Heart right ventricle (tissue), 16 donors: ENCODE measurements at regions not wholly inside any gene's neighbourhood (a gene's known extent, or its start where the extent isn't known, plus 50 kb on each side); places are given as distances from the start of the nearest gene placed in this dataset.

Experiments
- ATAC-seq, 8 donors: fragments of 200-7000 bp; cut with Tn5 transposase; one replicate each; pipeline ENCODE4 v1.9.1; 2020; ENCODE audit warnings: mild to moderate bottlenecking in 8 of 8, moderate library complexity in 8 of 8, moderate number of reproducible peaks in 1 of 8
- DNase-seq, 2 donors: peaks; one replicate each; pipeline ENCODE4 v3.0.0-alpha.2; 2020
- H3K27ac ChIP-seq, 10 donors: fragments of 200-600 bp; sonication (generic) in 2 of 10; one replicate each; pipeline versions ENCODE4 v1.5.0 to v1.8.0; 2020 to 2022; ENCODE audit warnings: mild to moderate bottlenecking in 3 of 10
- H3K27me3 ChIP-seq, 7 donors: fragments of 200-600 bp; one replicate each; pipeline ENCODE4 v1.8.0; 2021 to 2022; ENCODE audit warnings: mild to moderate bottlenecking in 2 of 7
- H3K36me3 ChIP-seq, 9 donors: fragments of 200-600 bp; sonication (generic) in 1 of 9; one replicate each; pipeline versions ENCODE4 v1.5.0 to v1.8.0; 2020 to 2022; ENCODE audit warnings: mild to moderate bottlenecking in 2 of 9
- H3K4me1 ChIP-seq, 9 donors: fragments of 200-600 bp; sonication (generic) in 1 of 9; one replicate each; pipeline versions ENCODE4 v1.5.0 to v1.8.0; 2020 to 2022; ENCODE audit warnings: mild to moderate bottlenecking in 4 of 9
- H3K4me3 ChIP-seq, 10 donors: fragments of 200-600 bp; sonication (generic) in 2 of 10; one replicate each; pipeline versions ENCODE4 v1.5.0 to v1.8.0; 2020 to 2022; ENCODE audit warnings: mild to moderate bottlenecking in 7 of 10, moderate library complexity in 2 of 10
- H3K9me3 ChIP-seq, 11 donors: fragments of 200-600 bp in 10 of 11; sonication (generic) in 2 of 11; one replicate each; pipeline versions ENCODE4 v1.5.0 to v1.8.0; 2013 to 2022; ENCODE audit warnings: mild to moderate bottlenecking in 2 of 11, control low read depth in 1 of 11, moderate library complexity in 1 of 11
- WGBS, 2 donors: extraction: QIAGEN DNeasy Blood & Tissue Kit; methylation state at CpG; one replicate each; pipeline ENCODE4 v1.1.7; 2013; ENCODE audit warnings: inconsistent platforms in 1 of 2; 5-methylcytosine and 5-hydroxymethylcytosine counted together
- intact Hi-C, 10 donors: fragments of 100-400 bp; cut with DNase I; formaldehyde crosslinking; loops; one replicate each; pipeline versions ENCODE4 v1.11.1 to v1.14.2; 2022
- TF ChIP-seq, protein P1 (sequence below), 9 donors: fragments of 200-600 bp; sonication (generic) in 2 of 9; IDR thresholded peaks; one replicate each; pipeline versions ENCODE4 v1.5.0 to v1.8.0; 2021 to 2022; ENCODE audit warnings: antibody characterized with exemption in 9 of 9, mild to moderate bottlenecking in 5 of 9, moderate library complexity in 1 of 9
- donor health status: Arrhythmogenic right ventricular cardiomyopathy.
- donor health status: ischemic (EF 13 %, LVEDD 7.1; RV severe dilation, severe dysfunction).
- donor health status: healthy with polysubstance abuse.
- donor health status: DM: no; HTN: yes; CAD: no.
- donor health status: DM: no; HTN: no; CAD: no.
- donor health status: ischemic (EF 25% LVEDD 6.9; RV normal size, moderate dysfunction).
- donor health status: ischemic (EF 25% LVEDD 5.7; RV mildly dilated, moderate dysfunction).
- donor health status: healthy.
- donor health status: DM: yes; HTN: yes; CAD: no.
- donor health status: Ischemic cardiomyopathy.
- donor health status: ischemic (EF 35%, LVEDD 5.7; RV mildly dilated, moderate dysfunction).
- donor health status: nonischemic (EF 11% LVEDD 7.7; RV severe dilation, severe dysfunction).
- donor health status: DM: yes; HTN: yes; CAD: no.
- donor health status: PGD.
- donor health status: ischemic (EF 29% LVEDD 5.4; RV normal size, mild dysfunction).
- donor health status: nonischemic (EF 23%, LVEDD 6.1; RV moderate dilation, normal function).

DNA sequence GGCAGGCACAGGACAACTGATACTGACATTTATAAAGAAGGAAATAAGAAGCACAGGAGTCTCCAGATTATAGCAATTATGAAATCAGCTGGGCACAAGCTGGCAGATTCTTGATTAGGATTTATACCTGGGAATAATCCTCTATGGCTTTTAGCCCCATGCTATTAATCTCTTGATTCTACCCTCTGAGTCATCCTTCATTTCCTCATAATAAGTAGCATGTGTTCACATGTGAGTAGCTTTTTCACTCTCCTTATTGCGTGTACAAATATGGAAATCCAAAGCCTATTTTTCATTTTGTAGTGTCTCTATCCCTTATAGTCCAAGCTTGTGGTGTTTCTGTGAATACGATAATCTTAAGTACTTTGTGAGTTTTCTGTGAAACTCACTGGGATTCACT lies 185.0 kb upstream of the PRLR start:
- 88 to 93% methylated on average over 2 of the region's 2 CpGs for WGBS, 2 donors
- ATAC-seq (no peak), DNase-seq (no peak)
- Histone ChIP-seq H3K36me3 (no peaks in the 10 kb centered on the region), H3K27me3 (no peaks in the 10 kb centered on the region), H3K4me1 (no peaks in the 10 kb centered on the region), H3K9me3 (peaks cover 0 to 5% (median 0%) of the 10 kb centered on the region in 11 donors), H3K4me3 (no peak overlapping the region), H3K27ac (no peak overlapping the region)
- TF ChIP-seq, protein P1, sequence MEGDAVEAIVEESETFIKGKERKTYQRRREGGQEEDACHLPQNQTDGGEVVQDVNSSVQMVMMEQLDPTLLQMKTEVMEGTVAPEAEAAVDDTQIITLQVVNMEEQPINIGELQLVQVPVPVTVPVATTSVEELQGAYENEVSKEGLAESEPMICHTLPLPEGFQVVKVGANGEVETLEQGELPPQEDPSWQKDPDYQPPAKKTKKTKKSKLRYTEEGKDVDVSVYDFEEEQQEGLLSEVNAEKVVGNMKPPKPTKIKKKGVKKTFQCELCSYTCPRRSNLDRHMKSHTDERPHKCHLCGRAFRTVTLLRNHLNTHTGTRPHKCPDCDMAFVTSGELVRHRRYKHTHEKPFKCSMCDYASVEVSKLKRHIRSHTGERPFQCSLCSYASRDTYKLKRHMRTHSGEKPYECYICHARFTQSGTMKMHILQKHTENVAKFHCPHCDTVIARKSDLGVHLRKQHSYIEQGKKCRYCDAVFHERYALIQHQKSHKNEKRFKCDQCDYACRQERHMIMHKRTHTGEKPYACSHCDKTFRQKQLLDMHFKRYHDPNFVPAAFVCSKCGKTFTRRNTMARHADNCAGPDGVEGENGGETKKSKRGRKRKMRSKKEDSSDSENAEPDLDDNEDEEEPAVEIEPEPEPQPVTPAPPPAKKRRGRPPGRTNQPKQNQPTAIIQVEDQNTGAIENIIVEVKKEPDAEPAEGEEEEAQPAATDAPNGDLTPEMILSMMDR (IDR thresholded peaks at IDR 0.05): no peak
- intact Hi-C loops: no loop called here

GRCh38 chr5:35409361-35409760 lies 179.1 kb upstream of the PRLR start:
- Histone ChIP-seq H3K4me1 (no peaks in the 10 kb centered on the region), H3K27ac (no peak overlapping the region), H3K9me3 (peaks cover 0 to 13% (median 0%) of the 10 kb centered on the region in 11 donors), H3K36me3 (no peaks in the 10 kb centered on the region), H3K27me3 (no peaks in the 10 kb centered on the region), H3K4me3 (no peak overlapping the region)
- intact Hi-C loops: no loop called here
- ATAC-seq (no peak), DNase-seq (no peak)
- WGBS, 2 donors: 80 to 82% methylated on average over 1 of the region's 1 CpG
- TF ChIP-seq, protein P1 (IDR thresholded peaks at IDR 0.05): no peak

- TF ChIP-seq, protein P1 (IDR thresholded peaks at IDR 0.05): no peak
These were observed 177.9 kb upstream of the PRLR start for GRCh38 chr5:35408146-35408545.

GRCh38 chr5:35407697-35408096 lies 177.4 kb upstream of the PRLR start:
- Histone ChIP-seq H3K36me3 (no peaks in the 10 kb centered on the region), H3K9me3 (peaks cover 0 to 13% (median 0%) of the 10 kb centered on the region in 11 donors), H3K27ac (no peak overlapping the region), H3K27me3 (no peaks in the 10 kb centered on the region), H3K4me1 (no peaks in the 10 kb centered on the region), H3K4me3 (no peak overlapping the region)
- intact Hi-C loops: no loop called here
- no peak for ATAC-seq
- TF ChIP-seq, protein P1 (IDR thresholded peaks at IDR 0.05): no peak
- DNase-seq: no peak

More at GRCh38 chr5:35408146-35408545, 177.9 kb upstream of the PRLR start:
- no peak for ATAC-seq
- no peak for DNase-seq
- intact Hi-C loops: no loop called here
- no peak overlapping the region for H3K27ac ChIP-seq
- H3K4me1 ChIP-seq: no peaks in the 10 kb centered on the region
- no peaks in the 10 kb centered on the region for H3K27me3 ChIP-seq
- peaks cover 0 to 13% (median 0%) of the 10 kb centered on the region in 11 donors for H3K9me3 ChIP-seq
- no peak overlapping the region for H3K4me3 ChIP-seq
- WGBS, 2 donors: 72 to 75% methylated on average over 2 of the region's 2 CpGs
- H3K36me3 ChIP-seq: no peaks in the 10 kb centered on the region
